ENCODE measurements at regions not wholly inside any gene's neighbourhood (a gene's known extent, or its start where the extent isn't known, plus 50 kb on each side); places are given as distances from the start of the nearest gene placed in this dataset.

- no peak for TF ChIP-seq MAX (IDR thresholded peaks at IDR 0.05; ENCODE audit: low read depth, low read length)
- TF ChIP-seq POLR2A (IDR thresholded peaks at IDR 0.05; ENCODE audit: extremely low read depth, insufficient read length) = no peak
- TF ChIP-seq CTCF (IDR thresholded peaks at IDR 0.05; ENCODE audit: low read depth, low read length) = no peak
- no peak for TF ChIP-seq MYC (IDR thresholded peaks at IDR 0.05; ENCODE audit: low read depth, low read length)
- H3K4me3 ChIP-seq (ENCODE audit: low read depth, low read length) = no peak overlapping the region
- no peak for DNase-seq (ENCODE audit: low read depth)
Observed at GRCh38 chr12:115075552-115076170, 391.7 kb upstream of the TBX3 start.

DNA sequence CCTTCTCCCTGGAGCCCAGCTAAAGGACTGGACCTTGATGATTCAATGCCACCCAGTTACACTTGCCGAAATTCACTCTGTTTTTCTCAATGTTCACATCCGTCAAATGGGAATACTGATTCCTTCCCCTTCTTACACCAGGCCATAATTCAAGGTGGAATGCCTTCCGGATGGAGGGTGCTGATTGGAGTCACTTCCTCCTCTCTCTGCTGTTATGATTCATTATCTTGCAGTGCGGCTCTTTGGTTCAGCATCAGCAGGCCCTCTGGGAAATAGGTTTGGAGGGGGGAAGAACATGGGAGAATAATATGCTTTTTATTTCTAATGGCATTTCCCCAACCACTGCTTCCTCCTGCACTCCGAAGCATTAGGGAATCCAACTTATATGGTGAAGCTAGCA, 390.6 kb upstream of the TBX3 start:
- DNase-seq (ENCODE audit: low read depth) = no peak
- H3K4me3 ChIP-seq (ENCODE audit: low read depth, low read length) = no peak overlapping the region
- no peak for TF ChIP-seq MYC (IDR thresholded peaks at IDR 0.05; ENCODE audit: low read depth, low read length)
- TF ChIP-seq MAX (IDR thresholded peaks at IDR 0.05; ENCODE audit: low read depth, low read length) = no peak
- no peak for TF ChIP-seq POLR2A (IDR thresholded peaks at IDR 0.05; ENCODE audit: extremely low read depth, insufficient read length)
- TF ChIP-seq CTCF (IDR thresholded peaks at IDR 0.05; ENCODE audit: low read depth, low read length) = no peak

DNA sequence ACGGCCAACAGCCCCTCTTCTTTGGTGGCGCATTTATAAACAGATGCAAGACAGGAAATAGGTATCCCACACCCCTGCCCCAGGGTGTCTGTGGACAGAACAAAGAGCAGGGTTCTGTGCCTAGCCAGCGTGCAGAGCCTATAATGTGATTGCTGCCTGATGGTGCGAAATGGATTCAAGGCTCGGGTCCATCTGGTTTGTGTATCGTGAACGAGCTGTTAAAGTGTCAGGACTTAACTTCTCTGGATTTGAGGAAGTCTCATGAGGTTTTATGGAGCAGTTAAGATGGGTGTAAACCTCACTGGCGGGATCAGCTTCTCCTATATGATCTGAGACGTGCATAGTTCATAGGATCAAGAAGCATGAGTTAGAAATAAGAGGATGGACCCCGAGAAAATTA, 388.7 kb upstream of the TBX3 start:
- TF ChIP-seq POLR2A (IDR thresholded peaks at IDR 0.05; ENCODE audit: extremely low read depth, insufficient read length) (no peak), MYC (IDR thresholded peaks at IDR 0.05; ENCODE audit: low read depth, low read length) (no peak), CTCF (IDR thresholded peaks at IDR 0.05; ENCODE audit: low read depth, low read length) (no peak), MAX (IDR thresholded peaks at IDR 0.05; ENCODE audit: low read depth, low read length) (no peak)
- no peak overlapping the region for H3K4me3 ChIP-seq (ENCODE audit: low read depth, low read length)
- DNase-seq (ENCODE audit: low read depth) = no peak

- no peak for DNase-seq (ENCODE audit: low read depth)
- no peak overlapping the region for H3K4me3 ChIP-seq (ENCODE audit: low read depth, low read length)
- TF ChIP-seq MYC (IDR thresholded peaks at IDR 0.05; ENCODE audit: low read depth, low read length) (no peak), POLR2A (IDR thresholded peaks at IDR 0.05; ENCODE audit: extremely low read depth, insufficient read length) (no peak), MAX (IDR thresholded peaks at IDR 0.05; ENCODE audit: low read depth, low read length) (no peak)
Observed at GRCh38 chr12:115070313-115070712, 386.3 kb upstream of the TBX3 start.

DNA sequence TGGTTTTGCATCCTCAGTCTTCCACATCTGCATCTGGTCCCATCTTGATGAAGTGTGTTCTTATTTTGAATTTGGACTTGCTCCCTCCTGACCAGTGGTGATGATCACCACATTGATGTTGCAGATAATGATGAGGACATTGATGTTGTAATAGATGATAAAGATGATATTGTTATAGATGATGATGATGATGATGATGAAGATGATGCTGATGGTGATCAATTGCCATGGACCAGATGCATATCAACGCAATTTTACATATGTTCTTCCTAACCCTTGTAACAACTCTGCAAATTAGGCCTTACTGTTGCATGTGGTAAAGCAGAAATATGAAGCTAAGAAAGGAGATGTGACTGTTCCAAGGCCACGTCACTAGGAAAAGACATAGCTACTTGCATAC, 380.3 kb upstream of the TBX3 start:
- TF ChIP-seq CTCF (IDR thresholded peaks at IDR 0.05; ENCODE audit: low read depth, low read length) (no peak), MAX (IDR thresholded peaks at IDR 0.05; ENCODE audit: low read depth, low read length) (no peak), MYC (IDR thresholded peaks at IDR 0.05; ENCODE audit: low read depth, low read length) (no peak), POLR2A (IDR thresholded peaks at IDR 0.05; ENCODE audit: extremely low read depth, insufficient read length) (no peak)
- no peak overlapping the region for H3K4me3 ChIP-seq (ENCODE audit: low read depth, low read length)
- DNase-seq (ENCODE audit: low read depth) = no peak

DNA sequence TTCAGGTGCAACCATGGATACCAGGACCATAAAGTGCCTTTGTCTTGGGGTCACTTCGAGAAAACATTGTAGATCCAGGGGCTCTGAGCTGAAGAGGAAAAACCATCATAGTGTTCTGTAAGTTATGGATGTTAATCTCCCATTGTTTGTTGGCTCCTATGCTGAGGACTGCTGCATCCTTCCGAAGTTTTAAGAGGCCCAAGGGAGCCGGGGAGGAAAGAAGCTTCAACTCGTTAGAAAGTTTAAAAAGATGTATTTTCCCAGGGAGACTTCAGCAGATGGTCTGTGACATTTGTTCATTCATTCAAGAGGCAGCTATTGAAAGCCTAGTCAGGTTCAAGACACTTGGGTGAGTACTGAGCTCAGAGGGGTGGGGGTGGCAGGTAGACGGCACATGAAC, 378.8 kb upstream of the TBX3 start:
- no peak for DNase-seq (ENCODE audit: low read depth)
- no peak for TF ChIP-seq MAX (IDR thresholded peaks at IDR 0.05; ENCODE audit: low read depth, low read length)
- no peak for TF ChIP-seq CTCF (IDR thresholded peaks at IDR 0.05; ENCODE audit: low read depth, low read length)
- TF ChIP-seq MYC (IDR thresholded peaks at IDR 0.05; ENCODE audit: low read depth, low read length) = no peak
- no peak for TF ChIP-seq POLR2A (IDR thresholded peaks at IDR 0.05; ENCODE audit: extremely low read depth, insufficient read length)
- no peak overlapping the region for H3K4me3 ChIP-seq (ENCODE audit: low read depth, low read length)
